GM21367 (cell line): ENCODE measurements at regions not wholly inside any gene's neighbourhood (a gene's known extent, or its start where the extent isn't known, plus 50 kb on each side); places are given as distances from the start of the nearest gene placed in this dataset.

Experiments used
- ATAC-seq: cut with Tn5 transposase; IDR thresholded peaks from one replicate; pipeline ENCODE4 v1.9.1; 2021; ENCODE audit not compliant: unreplicated experiment

GRCh38 chr12:61362037-61362436, 898.2 kb upstream of the USP15 start:
- no peak for ATAC-seq

GRCh38 chr12:61365001-61365400, 895.2 kb upstream of the USP15 start:
- no peak for ATAC-seq

- ATAC-seq: no peak
Measured at GRCh38 chr12:61367281-61367785, 892.9 kb upstream of the USP15 start.

GRCh38 chr12:61369241-61369910, 890.8 kb upstream of the USP15 start:
- no peak for ATAC-seq

- no peak for ATAC-seq
Measured at GRCh38 chr12:61384511-61384910, 875.7 kb upstream of the USP15 start.

- ATAC-seq: no peak
Measured at GRCh38 chr12:61385771-61386170, 874.4 kb upstream of the USP15 start.

- no peak for ATAC-seq
Measured at GRCh38 chr12:61397668-61398067, 862.5 kb upstream of the USP15 start.

GRCh38 chr12:61412201-61412600, 848.0 kb upstream of the USP15 start:
- no peak for ATAC-seq

GRCh38 chr12:61414470-61414869, 845.7 kb upstream of the USP15 start:
- ATAC-seq: no peak

GRCh38 chr12:61422786-61423185, 837.4 kb upstream of the USP15 start:
- no peak for ATAC-seq

- ATAC-seq: no peak
Measured at GRCh38 chr12:61452076-61452475, 808.1 kb upstream of the USP15 start.

- ATAC-seq: no peak
Measured at GRCh38 chr12:61487728-61488127, 772.5 kb upstream of the USP15 start.

GRCh38 chr12:61490526-61491498, 769.4 kb upstream of the USP15 start:
- no peak for ATAC-seq

- no peak for ATAC-seq
Measured at GRCh38 chr12:61502179-61502578, 758.0 kb upstream of the USP15 start.

GRCh38 chr12:61504396-61505080, 755.7 kb upstream of the USP15 start:
- no peak for ATAC-seq

- no peak for ATAC-seq
Measured at GRCh38 chr12:61513499-61513898, 746.7 kb upstream of the USP15 start.

- ATAC-seq: no peak
Measured at GRCh38 chr12:61514016-61514415, 746.2 kb upstream of the USP15 start.

GRCh38 chr12:61521258-61521657, 738.9 kb upstream of the USP15 start:
- no peak for ATAC-seq

- no peak for ATAC-seq
Measured at GRCh38 chr12:61523276-61523992, 736.8 kb upstream of the USP15 start.

GRCh38 chr12:61524851-61525250, 735.4 kb upstream of the USP15 start:
- no peak for ATAC-seq

- no peak for ATAC-seq
Measured at GRCh38 chr12:61525331-61525730, 734.9 kb upstream of the USP15 start.
